Progenitor cell of endocrine pancreas (in vitro differentiated cells): ENCODE measurements at regions not wholly inside any gene's neighbourhood (a gene's known extent, or its start where the extent isn't known, plus 50 kb on each side); places are given as distances from the start of the nearest gene placed in this dataset.

Source experiments
- DNase-seq: peaks from one replicate; pipeline ENCODE4 v3.0.0; 2021; ENCODE audit warnings: low spot score; ENCODE audit not compliant: unreplicated experiment
- H3K27ac Mint-ChIP-seq: 2 replicates; pipeline ENCODE4 v1.8.0; 2021; ENCODE audit warnings: mild to moderate bottlenecking, moderate library complexity, mixed read lengths
- H3K27me3 Mint-ChIP-seq: 2 replicates; pipeline ENCODE4 v1.8.0; 2021; ENCODE audit warnings: mixed read lengths
- H3K36me3 Mint-ChIP-seq: 2 replicates; pipeline ENCODE4 v1.8.0; 2022; ENCODE audit warnings: mixed read lengths; ENCODE audit not compliant: insufficient read depth
- H3K4me1 Mint-ChIP-seq: 2 replicates; pipeline ENCODE4 v1.8.0; 2021; ENCODE audit warnings: low read depth, mixed read lengths
- H3K4me3 Mint-ChIP-seq: 2 replicates; pipeline ENCODE4 v1.8.0; 2021; ENCODE audit warnings: low read depth, mild to moderate bottlenecking, moderate library complexity, mixed read lengths
- H3K9me3 Mint-ChIP-seq: 2 replicates; pipeline ENCODE4 v1.8.0; 2021; ENCODE audit warnings: low read depth, mixed read lengths
- CTCF ChIP-seq: fragments of 200-600 bp; sonication (generic); IDR thresholded peaks from one replicate; pipeline ENCODE4 v1.5.0; 2021; ENCODE audit warnings: antibody characterized with exemption, mild to moderate bottlenecking; ENCODE audit not compliant: unreplicated experiment

GRCh38 chr7:12847001-12847400 lies 159.6 kb downstream of the ARL4A start:
- Mint-ChIP-seq H3K27me3 (no peaks in the 10 kb centered on the region), H3K9me3 (peaks cover 31% of the 10 kb centered on the region), H3K27ac (no peak overlapping the region), H3K4me1 (no peaks in the 10 kb centered on the region), H3K4me3 (no peak overlapping the region), H3K36me3 (no peaks in the 10 kb centered on the region)
- DNase-seq = no peak
- TF ChIP-seq CTCF = no peak

- Mint-ChIP-seq H3K4me3 (no peak overlapping the region), H3K36me3 (no peaks in the 10 kb centered on the region), H3K9me3 (peaks cover 8% of the 10 kb centered on the region), H3K27me3 (no peaks in the 10 kb centered on the region), H3K27ac (no peak overlapping the region), H3K4me1 (no peaks in the 10 kb centered on the region)
- DNase-seq = no peak
- no peak for TF ChIP-seq CTCF
These were observed 163.7 kb downstream of the ARL4A start for GRCh38 chr7:12851142-12851541.

- no peak overlapping the region for H3K4me3 Mint-ChIP-seq
- no peak for TF ChIP-seq CTCF
These were observed 164.4 kb downstream of the ARL4A start for GRCh38 chr7:12851841-12852240.

GRCh38 chr7:12855036-12855435 lies 167.6 kb downstream of the ARL4A start:
- H3K27ac Mint-ChIP-seq = no peak overlapping the region
- no peak overlapping the region for H3K4me3 Mint-ChIP-seq
- no peak for DNase-seq
- H3K9me3 Mint-ChIP-seq = no peaks in the 10 kb centered on the region
- no peaks in the 10 kb centered on the region for H3K36me3 Mint-ChIP-seq
- no peaks in the 10 kb centered on the region for H3K4me1 Mint-ChIP-seq
- no peak for TF ChIP-seq CTCF
- no peaks in the 10 kb centered on the region for H3K27me3 Mint-ChIP-seq

More at GRCh38 chr7:12851841-12852240, 164.4 kb downstream of the ARL4A start:
- peaks cover 8% of the 10 kb centered on the region for H3K9me3 Mint-ChIP-seq
- no peaks in the 10 kb centered on the region for H3K27me3 Mint-ChIP-seq
- DNase-seq = no peak
- no peak overlapping the region for H3K27ac Mint-ChIP-seq
- H3K36me3 Mint-ChIP-seq = no peaks in the 10 kb centered on the region
- H3K4me1 Mint-ChIP-seq = no peaks in the 10 kb centered on the region

- DNase-seq = no peak
- Mint-ChIP-seq H3K27me3 (no peaks in the 10 kb centered on the region), H3K4me3 (no peak overlapping the region), H3K4me1 (no peaks in the 10 kb centered on the region), H3K27ac (no peak overlapping the region), H3K9me3 (no peaks in the 10 kb centered on the region), H3K36me3 (no peaks in the 10 kb centered on the region)
- TF ChIP-seq CTCF = no peak
These were observed 172.3 kb downstream of the ARL4A start for GRCh38 chr7:12859761-12860160.
